WTC11 (cell line): ENCODE measurements at regions not wholly inside any gene's neighbourhood (a gene's known extent, or its start where the extent isn't known, plus 50 kb on each side); places are given as distances from the start of the nearest gene placed in this dataset.

Source experiments
- ATAC-seq: fragments of 200-7000 bp; cut with Tn5 transposase; 2 replicates; pipeline ENCODE4 v1.10.0; 2021; ENCODE audit warnings: mild to moderate bottlenecking, moderate library complexity
- CTCF ChIA-PET: fragments of 300-600 bp; sonication (Branson Sonifier 250); formaldehyde crosslinking; loops from one replicate; lab custom pipeline; 2021; ENCODE audit warnings: antibody characterized with exemption; lab: Charles Lee
- POLR2A ChIA-PET: fragments of 350-600 bp; sonication (Branson Sonifier 250); formaldehyde crosslinking; loops from one replicate; lab custom pipeline; 2021; ENCODE audit warnings: antibody characterized with exemption; lab: Charles Lee
- DNase-seq: peaks from one replicate; pipeline ENCODE4 v3.0.0; 2021; ENCODE audit warnings: low spot score
- H3K27ac Mint-ChIP-seq: 2 replicates; pipeline ENCODE4 v1.8.0; 2021; ENCODE audit warnings: mixed read lengths
- H3K27me3 Mint-ChIP-seq: 2 replicates; pipeline ENCODE4 v1.8.0; 2021; ENCODE audit warnings: low read depth, mild to moderate bottlenecking, moderate library complexity, mixed read lengths
- H3K36me3 Mint-ChIP-seq: 2 replicates; pipeline ENCODE4 v1.8.0; 2021; ENCODE audit warnings: mixed read lengths
- H3K4me1 Mint-ChIP-seq: 2 replicates; pipeline ENCODE4 v1.8.0; 2022; ENCODE audit warnings: mixed read lengths
- H3K4me3 Mint-ChIP-seq: 2 replicates; pipeline ENCODE4 v1.8.0; 2021; ENCODE audit warnings: mild to moderate bottlenecking, moderate library complexity, mixed read lengths
- H3K9me3 Mint-ChIP-seq: 2 replicates; pipeline ENCODE4 v1.8.0; 2021; ENCODE audit warnings: mixed read lengths
- ATF1 ChIP-seq: sonication (generic); formaldehyde crosslinking; IDR thresholded peaks from 2 replicates; pipeline ENCODE4 v1.8.1; 2023; ENCODE audit warnings: mild to moderate bottlenecking, moderate library complexity, missing genetic modification reagents
- CBFB ChIP-seq: sonication (generic); formaldehyde crosslinking; IDR thresholded peaks from 2 replicates; pipeline ENCODE4 v1.8.1; 2022; ENCODE audit warnings: mild to moderate bottlenecking, low read depth, missing genetic modification reagents
- CREB1 ChIP-seq: sonication (generic); formaldehyde crosslinking; IDR thresholded peaks from 2 replicates; pipeline ENCODE4 v1.8.0; 2023; ENCODE audit warnings: mild to moderate bottlenecking, missing genetic modification reagents
- CREM ChIP-seq: sonication (generic); formaldehyde crosslinking; IDR thresholded peaks from 2 replicates; pipeline ENCODE4 v1.8.1; 2022; ENCODE audit warnings: mild to moderate bottlenecking, missing genetic modification reagents, moderate library complexity
- ETV6 ChIP-seq: sonication (generic); formaldehyde crosslinking; IDR thresholded peaks from 2 replicates; pipeline ENCODE4 v1.8.1; 2022; ENCODE audit warnings: mild to moderate bottlenecking, missing genetic modification reagents
- FOXK1 ChIP-seq: sonication (generic); formaldehyde crosslinking; IDR thresholded peaks from 2 replicates; pipeline ENCODE4 v1.8.0; 2022; ENCODE audit warnings: mild to moderate bottlenecking, moderate library complexity, missing genetic modification reagents
- HMGXB4 ChIP-seq: sonication (generic); formaldehyde crosslinking; IDR thresholded peaks from 2 replicates; pipeline ENCODE4 v1.8.1; 2023; ENCODE audit warnings: mild to moderate bottlenecking, moderate library complexity, missing genetic modification reagents
- JAZF1 ChIP-seq: fragments of 250-450 bp; sonication (Bioruptor Pico); IDR thresholded peaks from 2 replicates; pipeline ENCODE4 v1.9.0; 2021; ENCODE audit warnings: moderate library complexity, mild to moderate bottlenecking, inconsistent platforms
- JUN ChIP-seq: sonication (generic); formaldehyde crosslinking; IDR thresholded peaks from 2 replicates; pipeline ENCODE4 v1.8.0; 2023; ENCODE audit warnings: mild to moderate bottlenecking, missing genetic modification reagents
- MXD4 ChIP-seq: fragments of 250-450 bp; sonication (Bioruptor Pico); IDR thresholded peaks from 2 replicates; pipeline ENCODE4 v1.8.0; 2021; ENCODE audit warnings: mild to moderate bottlenecking, moderate library complexity, borderline replicate concordance
- NFE2L1 ChIP-seq: sonication (generic); formaldehyde crosslinking; IDR thresholded peaks from 2 replicates; pipeline ENCODE4 v1.8.1; 2023; ENCODE audit warnings: missing genetic modification reagents
- SMAD4 ChIP-seq: sonication (generic); formaldehyde crosslinking; IDR thresholded peaks from 2 replicates; pipeline ENCODE4 v1.8.0; 2022; ENCODE audit warnings: mild to moderate bottlenecking, missing genetic modification reagents
- ZNF138 ChIP-seq: sonication (generic); formaldehyde crosslinking; conservative IDR thresholded peaks from 2 replicates; pipeline ENCODE4 v1.8.1; 2022; ENCODE audit warnings: mild to moderate bottlenecking, moderate library complexity, missing genetic modification reagents
- ZNF219 ChIP-seq: sonication (generic); formaldehyde crosslinking; IDR thresholded peaks from 2 replicates; pipeline ENCODE4 v1.8.0; 2023; ENCODE audit warnings: missing genetic modification reagents, mild to moderate bottlenecking, borderline replicate concordance
- ZNF232 ChIP-seq: sonication (generic); formaldehyde crosslinking; IDR thresholded peaks from 2 replicates; pipeline ENCODE4 v1.8.0; 2022; ENCODE audit warnings: mild to moderate bottlenecking, missing genetic modification reagents
- ZNF416 ChIP-seq: fragments of 250-450 bp; sonication (Bioruptor Pico); IDR thresholded peaks from 2 replicates; pipeline ENCODE4 v1.9.0; 2021; ENCODE audit warnings: mild to moderate bottlenecking, inconsistent platforms
- TF ChIP-seq, protein P1 (sequence below): sonication (generic); formaldehyde crosslinking; IDR thresholded peaks from 2 replicates; pipeline ENCODE4 v1.8.1; 2022; ENCODE audit warnings: mild to moderate bottlenecking, missing genetic modification reagents, moderate library complexity, borderline replicate concordance
- TF ChIP-seq, protein P2 (sequence below): fragments of 200-600 bp; IDR thresholded peaks from 2 replicates; pipeline ENCODE4 v1.8.0; 2022; ENCODE audit warnings: antibody characterized with exemption
- TF ChIP-seq, protein P3 (sequence below): sonication (generic); formaldehyde crosslinking; IDR thresholded peaks from 2 replicates; pipeline ENCODE4 v1.8.0; 2023; ENCODE audit warnings: mild to moderate bottlenecking, missing genetic modification reagents
- TF ChIP-seq, protein P4 (sequence below): sonication (generic); formaldehyde crosslinking; IDR thresholded peaks from 2 replicates; pipeline ENCODE4 v1.8.1; 2022; ENCODE audit warnings: missing genetic modification reagents, borderline replicate concordance

- DNase-seq, result no peak
- no peaks in the 10 kb centered on the region for H3K36me3 Mint-ChIP-seq
- no peaks in the 10 kb centered on the region for H3K9me3 Mint-ChIP-seq
- POLR2A ChIA-PET, result no interaction called here
- CTCF ChIA-PET, result no interaction called here
- no peak overlapping the region for H3K27ac Mint-ChIP-seq
- TF ChIP-seq JAZF1 (CRISPR knock-in tag), result no peak
- TF ChIP-seq, protein P1, sequence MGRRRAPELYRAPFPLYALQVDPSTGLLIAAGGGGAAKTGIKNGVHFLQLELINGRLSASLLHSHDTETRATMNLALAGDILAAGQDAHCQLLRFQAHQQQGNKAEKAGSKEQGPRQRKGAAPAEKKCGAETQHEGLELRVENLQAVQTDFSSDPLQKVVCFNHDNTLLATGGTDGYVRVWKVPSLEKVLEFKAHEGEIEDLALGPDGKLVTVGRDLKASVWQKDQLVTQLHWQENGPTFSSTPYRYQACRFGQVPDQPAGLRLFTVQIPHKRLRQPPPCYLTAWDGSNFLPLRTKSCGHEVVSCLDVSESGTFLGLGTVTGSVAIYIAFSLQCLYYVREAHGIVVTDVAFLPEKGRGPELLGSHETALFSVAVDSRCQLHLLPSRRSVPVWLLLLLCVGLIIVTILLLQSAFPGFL (CRISPR knock-in tag), result no peak
- TF ChIP-seq JUN (CRISPR knock-in tag), result no peak
- no peak for TF ChIP-seq CREM (CRISPR knock-in tag)
- TF ChIP-seq HMGXB4 (CRISPR knock-in tag), result no peak
- TF ChIP-seq ZNF416, result no peak
- no peak for TF ChIP-seq CREB1 (CRISPR knock-in tag)
- no peak for TF ChIP-seq MXD4 (CRISPR knock-in tag)
- no peak for TF ChIP-seq ATF1 (CRISPR knock-in tag)
- TF ChIP-seq ZNF232 (CRISPR knock-in tag), result no peak
- TF ChIP-seq NFE2L1 (CRISPR knock-in tag), result no peak
- no peak overlapping the region for H3K4me3 Mint-ChIP-seq
- H3K4me1 Mint-ChIP-seq, result peaks cover 6% of the 10 kb centered on the region
- no peaks in the 10 kb centered on the region for H3K27me3 Mint-ChIP-seq
- ATAC-seq, result no peak
These were observed 572.0 kb upstream of the TBX3 start for GRCh38 chr12:115255962-115256361.

GRCh38 chr12:115255257-115255656 is 571.3 kb upstream of the TBX3 start:
- Mint-ChIP-seq H3K36me3 (no peaks in the 10 kb centered on the region), H3K27ac (no peak overlapping the region), H3K9me3 (no peaks in the 10 kb centered on the region), H3K27me3 (no peaks in the 10 kb centered on the region; the same call in 1 of the 2 replicates), H3K4me1 (peaks cover 10% of the 10 kb centered on the region), H3K4me3 (no peak overlapping the region)
- ATAC-seq (no peak), DNase-seq (no peak)
- ChIA-PET POLR2A (interaction anchor here (0.7 kb wide), 1 partner anchor 21 kb away, joined by 6 read pairs; no protein-coding TSS in a partner anchor), CTCF (no interaction called here)
- TF ChIP-seq CBFB (CRISPR knock-in tag), result no peak
- no peak for TF ChIP-seq FOXK1 (CRISPR knock-in tag)
- no peak for TF ChIP-seq JUN (CRISPR knock-in tag)
- TF ChIP-seq SMAD4 (CRISPR knock-in tag), result no peak
- no peak for TF ChIP-seq HMGXB4 (CRISPR knock-in tag)
- TF ChIP-seq ATF1 (CRISPR knock-in tag), result no peak
- TF ChIP-seq ZNF416, result no peak
- TF ChIP-seq, protein P2, sequence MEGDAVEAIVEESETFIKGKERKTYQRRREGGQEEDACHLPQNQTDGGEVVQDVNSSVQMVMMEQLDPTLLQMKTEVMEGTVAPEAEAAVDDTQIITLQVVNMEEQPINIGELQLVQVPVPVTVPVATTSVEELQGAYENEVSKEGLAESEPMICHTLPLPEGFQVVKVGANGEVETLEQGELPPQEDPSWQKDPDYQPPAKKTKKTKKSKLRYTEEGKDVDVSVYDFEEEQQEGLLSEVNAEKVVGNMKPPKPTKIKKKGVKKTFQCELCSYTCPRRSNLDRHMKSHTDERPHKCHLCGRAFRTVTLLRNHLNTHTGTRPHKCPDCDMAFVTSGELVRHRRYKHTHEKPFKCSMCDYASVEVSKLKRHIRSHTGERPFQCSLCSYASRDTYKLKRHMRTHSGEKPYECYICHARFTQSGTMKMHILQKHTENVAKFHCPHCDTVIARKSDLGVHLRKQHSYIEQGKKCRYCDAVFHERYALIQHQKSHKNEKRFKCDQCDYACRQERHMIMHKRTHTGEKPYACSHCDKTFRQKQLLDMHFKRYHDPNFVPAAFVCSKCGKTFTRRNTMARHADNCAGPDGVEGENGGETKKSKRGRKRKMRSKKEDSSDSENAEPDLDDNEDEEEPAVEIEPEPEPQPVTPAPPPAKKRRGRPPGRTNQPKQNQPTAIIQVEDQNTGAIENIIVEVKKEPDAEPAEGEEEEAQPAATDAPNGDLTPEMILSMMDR, result no peak
- TF ChIP-seq ETV6, result no peak
- TF ChIP-seq, protein P3, sequence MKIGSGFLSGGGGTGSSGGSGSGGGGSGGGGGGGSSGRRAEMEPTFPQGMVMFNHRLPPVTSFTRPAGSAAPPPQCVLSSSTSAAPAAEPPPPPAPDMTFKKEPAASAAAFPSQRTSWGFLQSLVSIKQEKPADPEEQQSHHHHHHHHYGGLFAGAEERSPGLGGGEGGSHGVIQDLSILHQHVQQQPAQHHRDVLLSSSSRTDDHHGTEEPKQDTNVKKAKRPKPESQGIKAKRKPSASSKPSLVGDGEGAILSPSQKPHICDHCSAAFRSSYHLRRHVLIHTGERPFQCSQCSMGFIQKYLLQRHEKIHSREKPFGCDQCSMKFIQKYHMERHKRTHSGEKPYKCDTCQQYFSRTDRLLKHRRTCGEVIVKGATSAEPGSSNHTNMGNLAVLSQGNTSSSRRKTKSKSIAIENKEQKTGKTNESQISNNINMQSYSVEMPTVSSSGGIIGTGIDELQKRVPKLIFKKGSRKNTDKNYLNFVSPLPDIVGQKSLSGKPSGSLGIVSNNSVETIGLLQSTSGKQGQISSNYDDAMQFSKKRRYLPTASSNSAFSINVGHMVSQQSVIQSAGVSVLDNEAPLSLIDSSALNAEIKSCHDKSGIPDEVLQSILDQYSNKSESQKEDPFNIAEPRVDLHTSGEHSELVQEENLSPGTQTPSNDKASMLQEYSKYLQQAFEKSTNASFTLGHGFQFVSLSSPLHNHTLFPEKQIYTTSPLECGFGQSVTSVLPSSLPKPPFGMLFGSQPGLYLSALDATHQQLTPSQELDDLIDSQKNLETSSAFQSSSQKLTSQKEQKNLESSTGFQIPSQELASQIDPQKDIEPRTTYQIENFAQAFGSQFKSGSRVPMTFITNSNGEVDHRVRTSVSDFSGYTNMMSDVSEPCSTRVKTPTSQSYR (CRISPR knock-in tag), result no peak
- no peak for TF ChIP-seq ZNF138 (CRISPR knock-in tag)
- TF ChIP-seq, protein P1 (CRISPR knock-in tag), result no peak
- TF ChIP-seq, protein P4, sequence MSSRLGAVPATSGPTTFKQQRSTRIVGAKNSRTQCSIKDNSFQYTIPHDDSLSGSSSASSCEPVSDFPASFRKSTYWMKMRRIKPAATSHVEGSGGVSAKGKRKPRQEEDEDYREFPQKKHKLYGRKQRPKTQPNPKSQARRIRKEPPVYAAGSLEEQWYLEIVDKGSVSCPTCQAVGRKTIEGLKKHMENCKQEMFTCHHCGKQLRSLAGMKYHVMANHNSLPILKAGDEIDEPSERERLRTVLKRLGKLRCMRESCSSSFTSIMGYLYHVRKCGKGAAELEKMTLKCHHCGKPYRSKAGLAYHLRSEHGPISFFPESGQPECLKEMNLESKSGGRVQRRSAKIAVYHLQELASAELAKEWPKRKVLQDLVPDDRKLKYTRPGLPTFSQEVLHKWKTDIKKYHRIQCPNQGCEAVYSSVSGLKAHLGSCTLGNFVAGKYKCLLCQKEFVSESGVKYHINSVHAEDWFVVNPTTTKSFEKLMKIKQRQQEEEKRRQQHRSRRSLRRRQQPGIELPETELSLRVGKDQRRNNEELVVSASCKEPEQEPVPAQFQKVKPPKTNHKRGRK (CRISPR knock-in tag), result no peak
- no peak for TF ChIP-seq ZNF219 (CRISPR knock-in tag)
